Posterior vena cava (tissue), 2 donors: ENCODE measurements at regions not wholly inside any gene's neighbourhood (a gene's known extent, or its start where the extent isn't known, plus 50 kb on each side); places are given as distances from the start of the nearest gene placed in this dataset.
"Not testable (repeated sequence)": the region's sequence is repeated elsewhere in the genome, so short reads cannot be mapped to it uniquely, and the experiment has no call there.

Source experiments
- DNase-seq: peaks from one replicate; pipeline ENCODE4 v3.0.0-alpha.2; 2020; ENCODE audit warnings: low spot score
- intact Hi-C, 2 donors: fragments of 100-400 bp; cut with DNase I; formaldehyde crosslinking; loops; one replicate each; pipeline versions ENCODE4 v1.14.1 to v1.14.2; 2022 to 2023
- donor health status: DM: yes; HTN: yes; CAD: no.
- donor health status: DM: yes; HTN: yes; CAD: no.

GRCh38 chr17:34478244-34478643 is 101.1 kb upstream of the TMEM132E start:
- DNase-seq: no peak
- intact Hi-C loops: no loop called here

GRCh38 chr17:34475296-34475695 is 104.1 kb upstream of the TMEM132E start:
- intact Hi-C loops: no loop called here

GRCh38 chr17:34474706-34475105 is 104.7 kb upstream of the TMEM132E start:
- DNase-seq: no peak
- intact Hi-C loops: no loop called here

More at GRCh38 chr17:34475296-34475695, 104.1 kb upstream of the TMEM132E start:
- DNase-seq: no peak

- intact Hi-C loops: no loop called here
- DNase-seq: no peak
Observed at GRCh38 chr17:34472363-34472762, 107.0 kb upstream of the TMEM132E start.

- intact Hi-C loops, DNase-seq: not testable (repeated sequence)
Observed at GRCh38 chr17:34471278-34471677, 108.1 kb upstream of the TMEM132E start.

- no peak for DNase-seq
- intact Hi-C loops: no loop called here
Observed at GRCh38 chr17:34465789-34466188, 102.8 kb upstream of the CCL1 start.

- DNase-seq: no peak
- intact Hi-C loops: no loop called here
Observed at GRCh38 chr17:34464812-34465211, 101.8 kb upstream of the CCL1 start.

GRCh38 chr17:34458266-34458665 is 95.2 kb upstream of the CCL1 start:
- intact Hi-C loops: no loop called here
- no peak for DNase-seq

- intact Hi-C loops: no loop called here
- DNase-seq: no peak
Observed at GRCh38 chr17:34456121-34456520, 93.1 kb upstream of the CCL1 start.

GRCh38 chr17:34452769-34453168 is 89.7 kb upstream of the CCL1 start:
- intact Hi-C loops: no loop called here
- DNase-seq: no peak

- intact Hi-C loops: no loop called here
- no peak for DNase-seq
Observed at GRCh38 chr17:34451313-34451712, 88.3 kb upstream of the CCL1 start.

GRCh38 chr17:34447406-34447805 is 84.4 kb upstream of the CCL1 start:
- DNase-seq: no peak
- intact Hi-C loops: no loop called here

GRCh38 chr17:34445101-34445500 is 82.1 kb upstream of the CCL1 start:
- no peak for DNase-seq
- intact Hi-C loops: no loop called here

- intact Hi-C loops: no loop called here
Observed at GRCh38 chr17:34443619-34444469, 80.8 kb upstream of the CCL1 start.

GRCh38 chr17:34442387-34443111 is 79.5 kb upstream of the CCL1 start:
- intact Hi-C loops: no loop called here
- DNase-seq: no peak

More at GRCh38 chr17:34443619-34444469, 80.8 kb upstream of the CCL1 start:
- peak; percentile 10 for DNase-seq

GRCh38 chr17:34437188-34437587 is 74.2 kb upstream of the CCL1 start:
- intact Hi-C loops: no loop called here
- DNase-seq: no peak

GRCh38 chr17:34436607-34437006 is 73.6 kb upstream of the CCL1 start:
- intact Hi-C loops: no loop called here

GRCh38 chr17:34435182-34435928 is 72.3 kb upstream of the CCL1 start:
- intact Hi-C loops: no loop called here
- DNase-seq: no peak

More at GRCh38 chr17:34436607-34437006, 73.6 kb upstream of the CCL1 start:
- DNase-seq: no peak

- intact Hi-C loops: no loop called here
- no peak for DNase-seq
Observed at GRCh38 chr17:34434052-34434451, 71.0 kb upstream of the CCL1 start.
